ENCODE measurements at regions not wholly inside any gene's neighbourhood (a gene's known extent, or its start where the extent isn't known, plus 50 kb on each side); places are given as distances from the start of the nearest gene placed in this dataset.
A peak's percentile ranks its signal among the peaks of the same experiment; 100 is the strongest.

DNA sequence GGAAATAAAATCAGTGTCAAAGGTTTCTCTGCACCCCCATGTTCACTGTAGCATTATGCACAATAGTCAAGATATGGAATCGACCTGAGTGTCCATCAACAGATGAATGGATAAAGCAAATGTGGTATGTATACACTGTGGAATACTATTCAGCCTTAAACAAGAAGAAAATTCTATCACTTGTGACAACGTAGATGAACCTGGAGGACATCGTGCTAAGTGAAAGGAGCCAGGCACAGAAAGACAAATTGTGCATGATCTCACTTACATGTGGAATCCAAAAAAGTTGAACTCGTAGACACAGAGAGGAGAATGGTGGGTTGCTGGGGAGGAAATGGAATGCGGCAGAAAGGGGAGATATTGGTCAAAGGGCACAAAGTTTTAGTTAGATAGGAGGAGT lies 136.3 kb upstream of the ESR1 start:
- Histone ChIP-seq H3K36me3 (ENCODE audit: low read depth) (no peaks in the 10 kb centered on the region), H3K4me2 (no peak overlapping the region)
- CTCF ChIA-PET, result no interaction called here

DNA sequence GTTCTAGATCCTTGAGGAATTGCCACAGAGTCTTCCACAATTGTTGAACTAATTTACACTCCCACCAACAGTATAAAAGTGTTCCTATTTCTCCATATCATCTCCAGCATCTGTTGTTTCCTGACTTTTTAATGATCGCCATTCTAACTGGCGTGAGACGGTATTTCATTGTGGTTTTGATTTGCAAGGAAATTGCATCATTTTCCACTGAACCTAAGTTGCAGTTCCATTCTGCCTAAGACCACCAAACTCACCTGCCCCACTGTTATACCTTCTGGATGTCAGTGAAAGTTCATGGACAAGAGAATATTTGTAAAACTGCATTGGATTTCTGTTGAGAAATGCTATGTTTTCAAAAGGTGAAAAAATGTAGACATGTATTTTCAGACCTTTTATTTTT lies 132.9 kb upstream of the ESR1 start:
- Histone ChIP-seq H3K4me2 (no peak overlapping the region), H3K9me3 (ENCODE audit: insufficient read depth, low read depth) (no peaks in the 10 kb centered on the region), H3K4me1 (replicated peaks; ENCODE audit: insufficient read depth) (peaks cover 7% of the 10 kb centered on the region), H3F3A (ENCODE audit: insufficient read depth, low read depth) (no peaks in the 10 kb centered on the region), H3K27ac (no peak overlapping the region), H3K36me3 (ENCODE audit: low read depth) (no peaks in the 10 kb centered on the region), H2AFZ (no peak overlapping the region), H3K4me3 (no peak overlapping the region), H3K27me3 (ENCODE audit: insufficient read depth, low read depth) (no peaks in the 10 kb centered on the region), H3K9me2 (ENCODE audit: insufficient read depth) (no peaks in the 10 kb centered on the region), H4K20me1 (ENCODE audit: insufficient read depth) (no peaks in the 10 kb centered on the region), H3K79me2 (ENCODE audit: low read depth) (no peaks in the 10 kb centered on the region)
- intact Hi-C loops (cut with micrococcal nuclease; ENCODE audit: unreplicated experiment), result loop anchor here (2.0 kb wide), 1 partner anchor 594 kb away; no protein-coding TSS in a partner anchor
- TF ChIP-seq, protein P1, sequence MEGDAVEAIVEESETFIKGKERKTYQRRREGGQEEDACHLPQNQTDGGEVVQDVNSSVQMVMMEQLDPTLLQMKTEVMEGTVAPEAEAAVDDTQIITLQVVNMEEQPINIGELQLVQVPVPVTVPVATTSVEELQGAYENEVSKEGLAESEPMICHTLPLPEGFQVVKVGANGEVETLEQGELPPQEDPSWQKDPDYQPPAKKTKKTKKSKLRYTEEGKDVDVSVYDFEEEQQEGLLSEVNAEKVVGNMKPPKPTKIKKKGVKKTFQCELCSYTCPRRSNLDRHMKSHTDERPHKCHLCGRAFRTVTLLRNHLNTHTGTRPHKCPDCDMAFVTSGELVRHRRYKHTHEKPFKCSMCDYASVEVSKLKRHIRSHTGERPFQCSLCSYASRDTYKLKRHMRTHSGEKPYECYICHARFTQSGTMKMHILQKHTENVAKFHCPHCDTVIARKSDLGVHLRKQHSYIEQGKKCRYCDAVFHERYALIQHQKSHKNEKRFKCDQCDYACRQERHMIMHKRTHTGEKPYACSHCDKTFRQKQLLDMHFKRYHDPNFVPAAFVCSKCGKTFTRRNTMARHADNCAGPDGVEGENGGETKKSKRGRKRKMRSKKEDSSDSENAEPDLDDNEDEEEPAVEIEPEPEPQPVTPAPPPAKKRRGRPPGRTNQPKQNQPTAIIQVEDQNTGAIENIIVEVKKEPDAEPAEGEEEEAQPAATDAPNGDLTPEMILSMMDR (conservative IDR thresholded peaks at IDR 0.05), result no peak
- no peak for TF ChIP-seq EZH2 (IDR thresholded peaks at IDR 0.05; ENCODE audit: low read depth)
- ChIA-PET CTCF (no interaction called here), POLR2A (ENCODE audit: unreplicated experiment) (no interaction called here)
- DNase-seq, result no peak
- BruUV-seq (replicated peaks), result no TSS peak

More for the DNA sequence above, 136.3 kb upstream of the ESR1 start:
- Histone ChIP-seq H3K27me3 (ENCODE audit: insufficient read depth, low read depth) (no peaks in the 10 kb centered on the region), H2AFZ (no peak overlapping the region), H3K4me3 (no peak overlapping the region), H3K27ac (no peak overlapping the region), H4K20me1 (ENCODE audit: insufficient read depth) (no peaks in the 10 kb centered on the region), H3K9me3 (ENCODE audit: insufficient read depth, low read depth) (no peaks in the 10 kb centered on the region), H3K9me2 (ENCODE audit: insufficient read depth) (no peaks in the 10 kb centered on the region), H3K79me2 (ENCODE audit: low read depth) (no peaks in the 10 kb centered on the region), H3F3A (ENCODE audit: insufficient read depth, low read depth) (peaks cover 11% of the 10 kb centered on the region; the same call in 1 of the 2 replicates), H3K4me1 (replicated peaks; ENCODE audit: insufficient read depth) (peaks cover 24% of the 10 kb centered on the region)
- intact Hi-C loops (cut with micrococcal nuclease; ENCODE audit: unreplicated experiment), result no loop called here
- POLR2A ChIA-PET (ENCODE audit: unreplicated experiment), result no interaction called here
- no peak for DNase-seq
- TF ChIP-seq EZH2 (IDR thresholded peaks at IDR 0.05; ENCODE audit: low read depth), result no peak
- TF ChIP-seq, protein P1 (conservative IDR thresholded peaks at IDR 0.05), result no peak
- BruUV-seq (replicated peaks), result no TSS peak

DNA sequence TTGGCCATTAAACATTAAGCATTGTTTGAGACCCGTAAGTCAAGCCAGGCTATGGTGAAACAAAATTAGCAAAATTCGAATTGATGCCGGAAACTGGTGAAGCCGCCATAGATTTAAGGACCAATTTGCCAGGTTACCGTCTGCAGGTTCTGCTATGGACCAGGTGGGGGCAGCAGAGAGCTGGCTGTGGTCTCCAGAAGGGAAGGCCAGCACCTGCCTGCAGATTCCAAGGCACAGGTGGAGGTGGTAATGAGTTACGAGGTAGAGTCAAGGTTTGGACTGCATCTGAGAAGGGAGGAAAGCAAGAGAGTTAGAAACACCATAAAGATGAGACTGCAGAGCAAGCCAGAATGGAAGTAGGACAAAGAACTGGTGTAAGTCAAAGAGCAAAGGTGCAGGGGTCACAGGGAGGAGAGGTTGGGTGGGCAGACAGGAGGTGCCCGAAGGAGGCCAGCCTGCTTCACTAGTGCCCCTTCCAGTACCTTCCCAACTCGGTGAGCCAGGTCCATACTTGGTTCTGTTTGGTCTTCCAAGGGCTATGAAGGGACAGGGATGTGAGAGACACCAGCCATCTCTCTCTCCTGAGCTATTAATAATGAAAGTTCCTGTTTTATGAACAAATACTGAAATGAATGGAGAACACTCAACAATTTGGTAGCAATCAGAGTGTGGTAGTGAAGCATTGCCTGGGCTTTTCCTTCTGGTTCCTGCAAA lies 131.6 kb upstream of the ESR1 start:
- DNase-seq, result peak; percentile 28 to 46
- H3F3A ChIP-seq (ENCODE audit: insufficient read depth, low read depth), result no peaks in the 10 kb centered on the region
- no peaks in the 10 kb centered on the region for H3K79me2 ChIP-seq (ENCODE audit: low read depth)
- no peaks in the 10 kb centered on the region for H3K9me2 ChIP-seq (ENCODE audit: insufficient read depth)
- CTCF ChIA-PET, result no interaction called here
- no peak overlapping the region for H3K4me3 ChIP-seq
- H2AFZ ChIP-seq, result no peak overlapping the region
- no peaks in the 10 kb centered on the region for H4K20me1 ChIP-seq (ENCODE audit: insufficient read depth)
- TF ChIP-seq, protein P1 (conservative IDR thresholded peaks at IDR 0.05), result peak; percentile 91
- no peak for TF ChIP-seq EZH2 (IDR thresholded peaks at IDR 0.05; ENCODE audit: low read depth)
- no peaks in the 10 kb centered on the region for H3K36me3 ChIP-seq (ENCODE audit: low read depth)
- BruUV-seq (replicated peaks), result no TSS peak
- H3K27me3 ChIP-seq (ENCODE audit: insufficient read depth, low read depth), result no peaks in the 10 kb centered on the region
- H3K4me1 ChIP-seq (replicated peaks; ENCODE audit: insufficient read depth), result no peaks in the 10 kb centered on the region
- H3K4me2 ChIP-seq, result no peak overlapping the region
- POLR2A ChIA-PET (ENCODE audit: unreplicated experiment), result no interaction called here
- no peak overlapping the region for H3K27ac ChIP-seq
- intact Hi-C loops (cut with micrococcal nuclease; ENCODE audit: unreplicated experiment), result loop anchor here (2.0 to 5.0 kb wide), 3 partner anchors 86 to 593 kb away; no protein-coding TSS in a partner anchor
- no peaks in the 10 kb centered on the region for H3K9me3 ChIP-seq (ENCODE audit: insufficient read depth, low read depth)

Data from PC-9 (cell line).